GM18858 (cell line): ENCODE measurements at regions not wholly inside any gene's neighbourhood (a gene's known extent, or its start where the extent isn't known, plus 50 kb on each side); places are given as distances from the start of the nearest gene placed in this dataset.

Experiments
- ATAC-seq: cut with Tn5 transposase; IDR thresholded peaks from one replicate; pipeline ENCODE4 v1.9.1; 2021; ENCODE audit not compliant: unreplicated experiment

- ATAC-seq: peak; percentile 99
Observed at GRCh38 chr12:25713264-25713663, 160.2 kb upstream of the LMNTD1 start.

DNA sequence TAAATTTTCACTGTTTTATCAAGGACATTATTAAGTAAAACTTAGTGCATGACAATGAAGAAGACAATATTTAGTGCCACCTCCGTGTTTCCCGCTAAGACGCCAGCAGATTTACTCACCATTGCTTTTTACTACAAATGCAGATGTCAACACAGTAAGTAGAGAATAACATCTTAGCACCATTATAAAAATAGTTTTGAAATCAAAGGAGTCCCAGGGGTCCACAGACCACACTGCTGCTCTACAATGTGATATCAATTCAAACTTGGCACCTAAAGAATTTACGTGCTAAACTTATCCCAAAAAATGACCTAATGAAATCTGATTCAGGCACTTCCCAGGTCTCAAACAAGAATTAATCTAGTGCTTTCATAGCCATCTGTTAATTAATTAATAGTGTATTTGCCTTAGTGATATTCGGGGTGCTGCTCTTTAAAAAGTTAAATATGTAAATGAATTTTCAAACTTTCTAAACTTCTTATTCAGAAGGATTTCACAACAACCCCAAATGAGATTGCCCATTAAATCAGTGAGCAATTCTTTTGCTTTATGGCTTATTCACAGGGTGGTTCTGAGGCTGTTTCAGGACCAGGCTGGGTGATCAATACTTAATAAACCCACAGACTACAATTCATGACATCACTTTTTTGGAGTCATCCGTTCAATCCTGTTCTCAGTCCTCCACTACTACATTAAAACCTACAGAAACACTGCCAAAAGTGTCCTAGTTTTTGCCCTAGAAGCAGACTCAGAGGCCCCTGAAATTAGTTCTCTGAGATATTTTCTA is 161.3 kb upstream of the LMNTD1 start:
- ATAC-seq: no peak

GRCh38 chr12:25715102-25715501 is 162.0 kb upstream of the LMNTD1 start:
- no peak for ATAC-seq

DNA sequence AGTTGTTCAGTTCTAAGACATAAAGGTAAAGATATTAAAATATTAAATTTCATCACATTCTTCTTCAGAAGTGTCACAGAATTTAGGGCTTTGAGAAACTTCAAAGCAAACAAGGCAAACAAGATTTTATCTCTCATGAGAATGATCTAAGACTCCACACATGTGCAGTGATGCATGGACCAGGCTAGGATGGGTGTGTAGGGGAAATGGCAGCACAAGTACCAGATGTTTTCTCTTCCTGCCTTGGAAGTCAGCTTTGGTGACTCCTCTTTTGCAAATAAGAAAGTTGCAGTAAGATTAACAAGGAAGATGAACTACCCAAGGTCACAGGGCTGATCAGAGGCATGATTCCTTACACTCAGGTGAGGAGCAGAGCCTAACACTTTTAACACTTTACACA is 163.8 kb upstream of the LMNTD1 start:
- no peak for ATAC-seq

DNA sequence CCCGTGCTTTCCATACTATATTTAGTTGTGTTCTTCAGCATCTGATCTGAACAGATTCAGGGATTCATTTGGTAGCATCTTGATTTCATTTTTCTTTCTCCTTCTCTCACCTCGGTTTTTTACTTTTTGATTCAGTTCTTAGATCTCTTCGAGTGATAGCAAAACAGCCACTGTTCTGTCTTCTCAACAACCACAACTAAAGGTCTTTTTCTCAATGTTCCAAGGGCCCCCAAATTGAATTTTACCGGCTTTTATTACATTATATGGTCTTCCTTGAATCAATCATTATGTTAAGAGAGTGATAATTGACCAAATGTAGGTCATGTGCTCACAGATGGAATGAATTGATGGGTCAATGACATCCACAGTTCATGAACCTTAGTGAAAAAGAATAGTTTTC is 164.5 kb upstream of the LMNTD1 start:
- ATAC-seq: no peak

DNA sequence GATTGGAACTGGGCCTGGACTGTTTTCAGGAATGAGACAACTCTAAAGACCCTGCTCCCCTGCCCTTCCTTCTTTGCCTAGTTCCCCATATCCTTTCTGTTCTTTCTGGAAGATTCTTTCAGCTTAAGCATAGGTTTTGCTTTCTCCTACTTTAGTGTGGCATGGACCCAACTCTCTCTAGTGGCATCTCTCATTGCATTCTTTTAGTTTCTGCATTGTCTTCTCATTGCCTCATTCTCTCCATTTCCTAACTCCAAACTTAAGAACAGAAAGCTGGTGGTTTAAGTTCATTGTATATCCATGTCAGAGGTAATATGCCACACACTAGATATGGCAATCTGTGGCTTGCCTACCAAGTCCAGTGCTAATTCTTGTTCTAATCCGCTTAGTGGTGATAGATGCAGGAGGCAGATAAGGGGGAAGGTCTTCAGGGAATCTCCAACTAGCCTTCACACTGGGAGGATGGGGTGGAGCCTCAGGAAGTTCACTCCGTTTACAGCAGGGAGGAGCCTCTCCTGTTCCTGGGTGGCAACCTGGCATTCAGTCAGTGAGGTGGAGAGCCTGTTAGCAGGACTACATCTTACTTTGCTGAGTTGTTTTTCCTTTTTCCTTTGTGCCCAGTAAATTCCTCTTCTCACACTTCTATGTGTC is 165.1 kb upstream of the LMNTD1 start:
- no peak for ATAC-seq

DNA sequence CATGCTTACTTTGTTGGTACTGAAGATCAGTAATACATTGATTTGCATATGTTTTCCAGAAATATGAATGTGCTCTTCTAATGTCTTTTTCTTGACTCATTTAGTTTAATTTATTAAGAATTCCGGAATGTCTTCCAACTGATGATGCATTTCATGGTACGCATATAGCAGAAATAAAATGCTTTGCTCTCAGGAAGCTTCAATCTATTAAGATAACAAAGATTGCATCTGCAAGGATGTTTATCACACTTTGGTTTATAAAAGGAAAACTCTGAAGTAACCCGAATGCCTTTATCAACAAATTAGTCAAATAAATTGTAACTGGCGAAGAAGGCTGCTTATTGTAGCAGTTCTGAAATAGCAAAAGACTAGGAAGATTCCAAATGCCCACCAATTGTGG is 166.4 kb upstream of the LMNTD1 start:
- ATAC-seq: no peak

GRCh38 chr12:25723336-25723735 is 170.3 kb upstream of the LMNTD1 start:
- ATAC-seq: no peak

DNA sequence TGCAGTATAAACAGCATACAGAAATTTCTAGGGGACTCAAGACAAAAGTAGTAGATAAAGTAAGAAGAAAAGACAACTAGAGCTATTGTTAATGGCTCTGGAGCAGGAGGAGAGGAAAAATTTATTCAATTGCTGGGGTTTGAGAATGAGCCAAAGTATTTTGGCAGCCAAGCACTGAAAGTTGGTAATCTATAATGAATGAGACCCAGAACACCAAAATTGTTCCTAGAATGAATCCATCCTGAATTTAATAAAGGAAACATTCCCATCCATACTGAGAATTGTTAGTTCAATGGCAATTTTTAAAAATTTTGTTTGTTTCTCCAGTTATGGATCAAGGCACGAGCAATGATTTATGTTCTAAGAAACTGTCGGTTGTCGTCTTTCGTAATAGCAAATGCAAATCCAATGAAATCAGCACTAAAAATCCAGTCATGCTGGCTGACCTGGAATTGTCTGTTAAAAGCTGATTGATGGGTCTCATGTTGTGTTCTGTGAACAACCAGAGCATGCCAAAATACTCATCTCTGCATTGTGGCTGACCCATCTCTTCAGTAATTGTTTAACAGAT is 170.9 kb upstream of the LMNTD1 start:
- ATAC-seq: no peak

- ATAC-seq: no peak
Observed at GRCh38 chr12:25725470-25725869, 172.4 kb upstream of the LMNTD1 start.

DNA sequence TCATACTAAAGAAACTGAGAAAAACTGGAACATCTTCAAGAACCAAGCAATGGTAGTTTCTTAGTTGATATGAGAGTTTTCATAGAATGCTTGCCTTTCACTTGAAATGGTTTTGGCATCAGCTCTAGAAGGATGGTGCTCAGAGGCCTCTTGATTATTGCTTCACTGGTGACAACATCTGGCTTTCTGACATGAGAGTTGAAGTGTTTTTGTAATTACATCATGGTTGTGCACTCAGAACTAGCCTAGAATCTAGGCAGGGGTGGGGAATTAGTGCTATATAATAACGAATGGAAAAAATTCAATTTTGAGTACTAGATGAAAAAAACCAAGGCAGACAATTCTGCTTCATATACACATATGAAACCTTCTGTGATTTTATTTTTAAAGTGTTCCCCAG is 172.8 kb upstream of the LMNTD1 start:
- no peak for ATAC-seq

DNA sequence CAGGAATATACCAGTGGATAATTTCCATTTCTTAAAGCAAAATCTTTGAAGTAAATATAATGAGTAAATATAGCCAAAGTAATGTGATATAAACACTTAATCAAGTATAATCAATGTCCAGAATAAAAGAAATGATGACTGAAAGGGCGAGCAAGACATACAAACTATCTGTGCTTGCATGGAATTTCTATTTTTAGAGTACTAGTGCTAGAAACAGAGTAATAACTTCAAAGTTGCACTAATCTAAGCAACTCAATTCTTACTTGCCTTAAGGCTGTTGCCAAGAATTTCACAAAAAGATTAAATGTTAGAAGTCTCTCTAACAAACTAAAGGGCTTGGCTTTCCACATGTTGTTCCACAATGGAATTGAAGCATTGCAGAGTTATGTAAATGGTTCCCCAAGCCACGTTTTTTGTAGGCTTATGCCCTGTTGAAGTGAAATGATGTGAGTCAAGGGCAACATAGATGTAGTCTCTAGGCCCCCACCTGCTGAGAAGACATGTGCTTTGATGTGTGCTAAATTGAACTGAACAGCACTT is 175.0 kb upstream of the LMNTD1 start:
- ATAC-seq: no peak

DNA sequence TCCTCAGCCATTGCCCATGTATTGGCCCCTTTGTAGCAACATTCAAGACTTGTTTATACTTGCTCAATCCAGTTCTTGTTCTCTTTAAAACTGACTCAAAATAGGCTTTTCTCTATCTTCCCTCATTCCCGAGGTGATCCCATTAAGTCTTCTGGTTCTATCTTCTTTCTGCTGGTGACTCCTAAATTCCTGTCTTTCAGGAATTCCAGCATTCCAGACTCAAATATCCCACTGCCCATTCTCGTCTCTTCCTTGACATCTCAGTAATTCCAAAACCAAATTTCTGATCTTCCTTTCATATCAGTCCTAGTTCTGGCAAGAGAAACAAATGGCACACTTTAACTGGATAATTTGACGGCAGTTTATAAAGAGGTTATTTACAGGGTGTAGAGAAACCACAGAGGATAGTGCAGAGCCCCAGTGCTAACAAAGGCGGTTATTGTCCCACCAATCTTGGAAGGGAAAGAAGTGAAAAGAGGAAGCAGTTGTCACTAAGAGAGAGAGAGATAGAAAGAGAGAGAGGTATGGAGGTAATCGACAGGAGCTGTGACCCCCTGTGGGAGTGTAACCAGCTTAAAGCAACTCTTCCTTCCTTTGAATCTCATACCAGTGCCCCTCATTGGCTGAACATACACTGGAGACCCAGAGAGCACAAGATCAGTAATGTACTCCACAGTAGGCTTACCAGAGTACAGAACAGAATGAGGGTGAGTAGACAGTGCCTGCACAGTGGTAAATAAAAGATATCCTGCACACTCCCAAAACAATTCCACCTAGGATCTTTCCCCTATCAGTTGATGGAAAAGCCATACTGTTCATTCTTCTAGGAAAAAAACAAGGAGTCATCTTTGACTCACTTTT is 177.6 kb upstream of the LMNTD1 start:
- no peak for ATAC-seq

GRCh38 chr12:25733541-25733940 is 180.5 kb upstream of the LMNTD1 start:
- ATAC-seq: no peak

- peak; percentile 60 for ATAC-seq
Observed at GRCh38 chr12:25734529-25735180, 181.6 kb upstream of the LMNTD1 start.

DNA sequence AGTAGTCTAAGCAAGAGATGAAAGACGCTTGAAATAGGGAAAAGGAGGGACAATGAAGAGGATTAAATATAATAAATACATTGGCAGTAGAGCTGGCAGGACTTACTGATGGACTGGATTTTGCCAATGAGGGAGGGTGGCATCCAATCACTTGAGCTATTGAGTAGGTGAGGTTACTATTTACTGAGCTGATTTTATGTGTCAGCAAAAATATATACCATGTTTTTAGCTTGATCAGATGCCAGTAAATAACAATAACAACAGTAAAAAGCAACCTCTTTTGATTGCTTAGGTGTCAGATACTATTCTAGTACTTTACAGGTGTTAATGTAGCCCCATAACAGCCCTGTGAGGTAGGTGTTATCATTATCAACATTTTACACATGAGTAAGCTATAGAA is 187.5 kb upstream of the LMNTD1 start:
- ATAC-seq: no peak

- ATAC-seq: no peak
Observed at GRCh38 chr12:25741917-25742316, 188.8 kb upstream of the LMNTD1 start.

- ATAC-seq: no peak
Observed at GRCh38 chr12:25743679-25744215, 190.7 kb upstream of the LMNTD1 start.

- ATAC-seq: no peak
Observed at GRCh38 chr12:25744313-25744712, 191.2 kb upstream of the LMNTD1 start.

GRCh38 chr12:25745281-25745680 is 192.2 kb upstream of the LMNTD1 start:
- ATAC-seq: no peak
